EH (cell line): ENCODE measurements at regions not wholly inside any gene's neighbourhood (a gene's known extent, or its start where the extent isn't known, plus 50 kb on each side); places are given as distances from the start of the nearest gene placed in this dataset.

Source experiments
- DNase-seq: peaks from one replicate; pipeline ENCODE4 v3.0.0-alpha.2; 2015; ENCODE audit warnings: low read depth

DNA sequence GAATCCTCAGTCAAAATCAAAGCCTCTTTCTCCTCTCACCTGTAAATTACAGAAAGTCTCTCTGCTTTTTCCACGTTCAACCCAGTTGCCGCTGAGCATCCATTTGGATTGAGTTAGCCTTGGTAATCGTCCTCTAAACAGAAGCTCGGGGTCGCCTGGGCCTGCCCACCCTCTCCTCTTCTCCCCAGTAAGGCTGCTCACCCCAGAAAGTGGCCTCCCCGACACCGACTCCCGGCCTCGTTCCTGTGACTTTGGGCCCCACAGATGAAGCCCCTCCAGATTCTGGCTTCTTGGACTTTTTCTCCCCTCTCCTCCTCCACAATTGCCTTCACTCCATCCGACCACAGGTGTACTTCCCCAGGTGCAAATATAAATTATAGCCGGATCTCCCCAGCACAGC, 1500.0 kb downstream of the BRD1 start:
- DNase-seq, result no peak

GRCh38 chr22:48323746-48324145, 1503.9 kb downstream of the BRD1 start:
- DNase-seq, result no peak

GRCh38 chr22:48322907-48323306, 1504.8 kb downstream of the BRD1 start:
- DNase-seq, result no peak

DNA sequence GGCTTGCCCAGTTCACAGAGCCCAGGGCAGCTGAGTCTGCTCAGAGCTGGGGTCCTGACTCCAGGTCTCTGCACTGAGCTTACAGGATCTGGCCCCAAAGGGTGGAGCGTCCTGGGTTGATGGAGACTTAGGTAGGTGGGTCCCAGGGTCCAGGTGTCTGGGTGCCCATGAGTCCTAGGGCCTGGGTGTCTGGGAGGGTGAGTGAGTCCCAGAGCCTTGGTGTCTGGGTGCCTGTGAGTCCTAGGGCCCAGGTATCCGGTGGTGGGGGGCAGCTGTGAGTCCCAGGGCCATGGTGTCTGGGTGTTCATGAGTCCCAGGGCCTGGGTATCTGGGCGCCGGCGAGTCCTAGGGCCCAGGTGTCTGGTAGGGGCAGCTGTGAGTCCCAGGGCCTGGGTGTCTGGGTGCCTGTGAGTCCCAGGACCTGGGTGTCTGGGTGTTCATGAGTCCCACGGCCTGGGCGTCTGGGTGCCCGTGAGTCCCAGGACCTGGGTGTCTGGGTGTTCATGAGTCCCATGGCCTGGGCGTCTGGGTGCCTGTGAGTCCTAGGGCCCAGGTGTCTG, 1505.6 kb downstream of the BRD1 start:
- no peak for DNase-seq

DNA sequence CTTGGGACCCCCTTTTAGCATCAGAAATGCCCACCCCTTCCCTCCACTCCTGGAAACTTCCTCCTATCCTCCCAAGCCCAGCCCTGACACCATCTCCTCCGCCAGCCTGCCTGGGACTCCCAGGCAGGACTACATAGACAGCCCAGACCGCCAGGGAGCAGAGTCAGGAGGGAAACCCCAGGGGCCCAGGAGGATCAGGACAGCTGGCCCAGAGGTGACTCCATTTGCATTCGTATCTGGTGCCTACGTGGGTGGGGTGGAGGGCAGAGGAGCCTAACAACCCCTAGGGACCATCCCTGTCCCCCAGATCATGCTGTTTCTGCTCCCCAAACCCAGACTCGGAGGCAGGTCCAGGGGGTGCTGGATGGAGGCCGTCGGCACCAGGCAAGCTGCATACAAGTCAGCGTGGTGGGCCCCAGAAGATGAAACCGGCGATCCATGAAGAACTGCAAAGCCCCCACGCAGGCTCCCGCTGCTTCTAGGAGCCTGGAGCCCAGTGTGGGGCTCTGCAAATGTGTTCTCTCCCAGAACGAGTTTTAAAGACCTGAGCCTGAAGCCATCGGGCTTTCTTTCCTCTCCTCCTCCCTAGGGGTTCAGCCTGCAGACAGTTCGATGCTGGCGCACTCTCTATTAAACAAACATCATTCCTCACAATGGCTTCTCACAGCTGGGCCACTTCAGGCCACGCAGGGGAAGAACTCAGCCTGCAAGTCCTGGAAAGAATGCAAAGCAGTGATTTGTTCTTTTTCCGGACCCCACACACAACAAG, 1506.8 kb downstream of the BRD1 start:
- no peak for DNase-seq

- DNase-seq, result no peak
Measured at GRCh38 chr22:48320048-48320682, 1507.5 kb downstream of the BRD1 start.

- no peak for DNase-seq
Measured at GRCh38 chr22:48319321-48320047, 1508.2 kb downstream of the BRD1 start.

DNA sequence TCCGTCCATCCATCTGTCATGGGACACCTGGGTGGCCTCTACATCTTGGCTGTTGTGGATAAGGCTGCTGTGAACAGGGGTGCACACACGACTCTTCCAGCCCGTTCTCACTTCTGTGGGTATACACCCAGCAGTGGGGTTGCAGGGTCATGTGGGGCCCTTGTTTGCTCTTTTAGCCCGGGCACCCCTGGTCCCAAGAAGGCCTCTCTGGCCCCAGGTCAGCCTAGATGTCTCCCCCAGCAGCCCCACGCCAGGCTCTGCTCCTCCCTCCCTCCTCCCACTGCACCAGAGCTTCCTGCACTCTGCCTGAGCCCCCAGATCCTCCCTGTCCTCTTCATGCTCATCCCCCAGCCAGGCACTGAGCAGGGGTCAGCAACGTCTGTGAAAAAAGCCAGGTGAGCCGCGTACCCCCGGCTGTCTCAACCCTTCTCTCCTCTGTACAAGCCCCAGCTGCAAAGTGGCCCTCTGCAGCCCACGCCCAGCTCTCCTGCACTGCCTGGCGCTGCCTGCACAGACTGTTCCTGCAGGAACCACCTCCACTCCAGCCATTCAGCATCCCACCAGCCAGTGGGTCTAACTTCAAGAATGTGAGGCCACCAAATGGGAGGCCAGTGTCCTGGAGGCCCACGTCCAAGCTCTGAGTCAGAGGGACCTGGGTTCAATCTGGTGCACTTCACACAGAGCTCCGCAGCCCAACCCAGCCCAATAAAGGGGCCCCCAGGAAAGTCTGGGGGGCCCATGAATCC, 1508.9 kb downstream of the BRD1 start:
- DNase-seq, result no peak

GRCh38 chr22:48318173-48318572, 1509.5 kb downstream of the BRD1 start:
- no peak for DNase-seq

GRCh38 chr22:48316257-48317250, 1511.1 kb downstream of the BRD1 start:
- DNase-seq, result no peak

DNA sequence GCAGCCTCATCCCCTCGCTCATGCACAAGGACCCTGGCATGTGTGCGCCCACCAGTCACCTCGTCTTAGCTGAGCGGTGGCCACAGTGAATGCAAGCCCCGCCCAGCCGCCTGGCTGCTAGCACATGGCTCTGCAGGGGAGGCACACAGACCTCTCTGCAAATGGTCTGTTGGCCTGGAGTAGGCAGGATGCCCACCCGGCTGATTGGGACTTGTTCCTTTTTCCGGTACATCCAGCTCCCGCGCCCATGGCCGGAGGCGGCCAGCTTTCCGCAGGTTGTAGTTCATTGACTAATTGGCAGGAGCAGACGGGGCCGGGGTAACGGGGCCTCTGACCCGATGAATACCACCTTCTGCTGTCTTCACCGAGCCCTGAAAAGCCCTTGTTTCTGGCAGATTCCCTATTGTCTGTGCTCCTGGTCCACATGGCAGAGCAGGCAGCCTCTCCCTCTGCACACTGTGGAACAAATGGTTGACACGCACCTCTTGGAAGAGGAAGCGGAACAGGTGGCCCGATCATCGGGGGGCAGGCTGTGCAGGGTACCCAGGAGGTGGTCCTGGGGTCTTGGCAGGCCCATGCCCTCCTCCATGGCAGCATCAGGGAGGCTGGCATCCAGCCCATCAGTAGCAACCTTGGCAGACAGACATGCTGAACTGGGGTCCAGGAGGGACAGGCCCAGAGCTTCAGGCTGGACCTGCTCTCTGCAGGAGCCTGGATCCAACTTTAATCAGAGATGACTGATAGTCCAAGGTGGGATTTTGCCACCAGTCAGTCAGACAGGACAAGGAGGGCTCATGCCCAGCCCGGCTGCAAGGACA, 1512.0 kb downstream of the BRD1 start:
- DNase-seq, result no peak

GRCh38 chr22:48314073-48314472, 1513.6 kb downstream of the BRD1 start:
- DNase-seq, result no peak

- no peak for DNase-seq
Measured at GRCh38 chr22:48313175-48313830, 1514.4 kb downstream of the BRD1 start.

DNA sequence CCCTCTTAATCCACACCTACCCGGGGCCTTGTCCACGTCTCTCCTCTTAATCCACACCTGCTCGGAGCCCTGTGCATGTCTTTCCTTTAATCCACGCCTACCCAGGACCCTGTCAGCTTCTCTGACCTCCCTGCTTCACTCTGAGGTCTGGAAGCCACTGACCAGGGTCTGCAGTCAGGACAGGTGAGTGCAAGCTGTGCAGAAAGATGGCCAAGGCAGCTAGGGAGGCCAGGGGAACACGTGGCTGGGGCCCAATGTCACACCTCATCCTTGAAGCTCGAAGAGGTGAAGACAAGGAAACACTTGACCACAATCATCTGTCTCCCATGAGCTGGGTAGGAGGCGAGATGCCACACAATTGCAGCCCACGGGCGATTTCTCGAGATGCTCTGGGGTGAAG, 1516.9 kb downstream of the BRD1 start:
- DNase-seq, result no peak

- no peak for DNase-seq
Measured at GRCh38 chr22:48310289-48310688, 1517.4 kb downstream of the BRD1 start.

DNA sequence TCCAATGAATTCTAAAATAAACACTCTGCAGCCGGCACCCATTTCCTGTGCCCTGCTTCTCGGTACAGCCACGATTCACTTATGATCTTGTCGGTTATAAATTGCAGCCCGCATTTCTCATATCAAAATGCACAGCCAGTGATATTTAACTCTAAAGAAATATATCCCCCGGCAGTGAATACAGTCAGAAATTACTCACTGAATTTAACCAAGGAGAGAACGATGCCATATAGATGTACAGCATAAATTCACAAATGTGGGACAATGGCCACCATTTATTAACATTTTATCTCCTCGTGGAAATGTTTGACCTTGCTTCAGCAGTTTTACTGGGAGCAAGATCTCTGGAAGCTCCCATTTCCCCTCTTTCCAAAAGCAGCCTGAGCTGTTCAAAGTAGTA, 1517.8 kb downstream of the BRD1 start:
- DNase-seq, result no peak

DNA sequence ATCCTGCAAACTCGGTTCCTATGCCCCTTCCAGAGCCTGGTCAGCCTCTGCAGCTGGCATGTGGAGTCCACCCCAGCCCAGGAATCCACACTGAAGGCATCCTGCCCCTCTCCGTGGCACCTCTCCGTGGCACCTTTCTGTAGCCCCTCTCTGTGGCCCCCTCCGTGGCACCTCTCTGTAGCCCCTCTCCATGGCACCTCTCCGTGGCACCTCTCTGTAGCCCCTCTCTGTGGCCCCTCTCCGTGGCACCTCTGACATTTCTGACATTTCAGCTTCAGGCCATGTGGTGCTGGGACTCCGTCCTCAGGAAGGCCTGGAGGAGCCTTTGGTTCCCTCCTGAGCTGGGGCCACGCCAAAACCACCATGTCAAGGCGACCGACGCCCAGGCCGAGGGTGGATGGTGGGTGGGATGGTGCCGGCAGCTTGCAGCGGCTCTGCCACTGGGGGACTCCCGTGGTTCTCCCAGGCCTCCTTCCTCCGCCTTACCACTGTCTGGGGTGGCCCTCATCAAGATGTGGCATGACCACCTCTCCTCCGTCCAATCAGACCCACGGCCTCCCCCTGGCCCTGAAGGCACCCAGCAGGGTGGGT, 1518.5 kb downstream of the BRD1 start:
- DNase-seq, result no peak

- no peak for DNase-seq
Measured at GRCh38 chr22:48307931-48308330, 1519.7 kb downstream of the BRD1 start.
